RWPE1 (cell line): ENCODE measurements at regions not wholly inside any gene's neighbourhood (a gene's known extent, or its start where the extent isn't known, plus 50 kb on each side); places are given as distances from the start of the nearest gene placed in this dataset.

ENCODE experiments used
- CTCF ChIA-PET: fragments of 350-600 bp; sonication (Branson Sonifier 250); formaldehyde crosslinking; extraction: SDS; loops from one replicate; lab custom pipeline; 2021; lab: Yijun Ruan, JAX
- POLR2A ChIA-PET: fragments of 400-600 bp; formaldehyde crosslinking; extraction: SDS; loops from one replicate; lab custom pipeline; 2020; ENCODE audit warnings: antibody characterized with exemption; ENCODE audit not compliant: low non-redundant PET; lab: Yijun Ruan, JAX
- DNase-seq: peaks from one replicate; pipeline ENCODE4 v3.0.0; 2012; ENCODE audit warnings: low spot score
- H3K27ac ChIP-seq: fragments of 450-650 bp; 2 replicates; pipeline ENCODE4 v1.5.1; 2017
- TF ChIP-seq, protein P1 (sequence below): fragments of 450-650 bp; conservative IDR thresholded peaks from 2 replicates; pipeline ENCODE4 v1.5.1; 2017; ENCODE audit warnings: low read depth, mild to moderate bottlenecking

DNA sequence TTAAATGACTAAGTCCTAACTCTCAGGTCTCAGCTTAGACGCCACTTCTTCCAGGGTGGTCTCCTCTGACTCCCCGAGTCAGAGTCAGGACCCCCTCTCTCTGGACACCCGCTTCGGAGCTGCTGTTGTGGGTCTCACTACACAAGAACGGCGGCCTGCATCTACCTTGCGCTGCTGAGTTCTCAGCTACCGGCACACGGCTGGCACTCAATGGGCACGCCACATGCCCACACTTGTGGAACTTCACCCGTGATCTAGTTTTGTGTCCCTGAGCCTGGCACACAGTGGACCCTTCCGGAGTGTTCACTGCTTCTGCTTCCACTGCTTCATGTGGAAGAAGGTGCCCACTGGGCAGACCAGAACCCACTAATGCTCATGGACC, 58.3 kb upstream of the ID2 start:
- POLR2A ChIA-PET = no interaction called here

DNA sequence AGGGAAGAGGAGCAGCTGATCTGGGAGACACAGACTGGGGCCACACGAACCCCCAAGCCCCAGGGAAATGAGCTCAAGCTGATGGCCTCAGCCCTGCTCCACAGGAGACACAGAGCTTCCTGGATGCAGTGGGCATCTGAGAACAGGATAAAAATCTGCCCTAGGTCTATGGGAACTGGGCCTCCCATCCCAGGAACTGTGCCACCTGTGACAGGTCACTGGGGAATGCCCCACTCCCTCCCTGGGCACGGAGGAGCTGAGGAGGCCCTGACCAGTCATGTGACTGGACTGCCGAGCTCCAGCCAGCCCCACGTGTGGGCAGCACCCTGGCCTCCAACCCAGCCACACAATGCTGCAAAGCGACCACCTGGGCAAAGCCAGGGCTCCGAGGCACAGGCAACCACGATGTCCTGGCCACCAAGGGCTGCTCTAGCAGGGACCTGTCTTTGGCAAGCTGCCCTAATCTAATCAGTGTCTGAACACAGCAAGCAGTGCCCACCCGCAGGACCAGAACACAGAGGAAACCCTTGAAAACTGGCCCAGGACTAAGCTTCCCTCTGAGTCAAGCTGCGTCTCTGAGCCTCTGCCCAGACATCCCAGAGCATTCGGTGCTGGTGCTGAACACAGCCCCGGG, 57.8 kb upstream of the ID2 start:
- POLR2A ChIA-PET = interaction anchor here (0.7 kb wide), 1 partner anchor 1940 kb away, joined by 3 read pairs; no protein-coding TSS in a partner anchor
- no peak overlapping the region for H3K27ac ChIP-seq
- CTCF ChIA-PET = interaction anchor here (0.7 kb wide), 1 partner anchor 19 kb away, joined by 3 read pairs; no protein-coding TSS in a partner anchor
- TF ChIP-seq, protein P1, sequence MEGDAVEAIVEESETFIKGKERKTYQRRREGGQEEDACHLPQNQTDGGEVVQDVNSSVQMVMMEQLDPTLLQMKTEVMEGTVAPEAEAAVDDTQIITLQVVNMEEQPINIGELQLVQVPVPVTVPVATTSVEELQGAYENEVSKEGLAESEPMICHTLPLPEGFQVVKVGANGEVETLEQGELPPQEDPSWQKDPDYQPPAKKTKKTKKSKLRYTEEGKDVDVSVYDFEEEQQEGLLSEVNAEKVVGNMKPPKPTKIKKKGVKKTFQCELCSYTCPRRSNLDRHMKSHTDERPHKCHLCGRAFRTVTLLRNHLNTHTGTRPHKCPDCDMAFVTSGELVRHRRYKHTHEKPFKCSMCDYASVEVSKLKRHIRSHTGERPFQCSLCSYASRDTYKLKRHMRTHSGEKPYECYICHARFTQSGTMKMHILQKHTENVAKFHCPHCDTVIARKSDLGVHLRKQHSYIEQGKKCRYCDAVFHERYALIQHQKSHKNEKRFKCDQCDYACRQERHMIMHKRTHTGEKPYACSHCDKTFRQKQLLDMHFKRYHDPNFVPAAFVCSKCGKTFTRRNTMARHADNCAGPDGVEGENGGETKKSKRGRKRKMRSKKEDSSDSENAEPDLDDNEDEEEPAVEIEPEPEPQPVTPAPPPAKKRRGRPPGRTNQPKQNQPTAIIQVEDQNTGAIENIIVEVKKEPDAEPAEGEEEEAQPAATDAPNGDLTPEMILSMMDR = no peak
- no peak for DNase-seq

More for the DNA sequence above, 58.3 kb upstream of the ID2 start:
- TF ChIP-seq, protein P1 = no peak
- DNase-seq = no peak
- CTCF ChIA-PET = no interaction called here
- no peak overlapping the region for H3K27ac ChIP-seq

DNA sequence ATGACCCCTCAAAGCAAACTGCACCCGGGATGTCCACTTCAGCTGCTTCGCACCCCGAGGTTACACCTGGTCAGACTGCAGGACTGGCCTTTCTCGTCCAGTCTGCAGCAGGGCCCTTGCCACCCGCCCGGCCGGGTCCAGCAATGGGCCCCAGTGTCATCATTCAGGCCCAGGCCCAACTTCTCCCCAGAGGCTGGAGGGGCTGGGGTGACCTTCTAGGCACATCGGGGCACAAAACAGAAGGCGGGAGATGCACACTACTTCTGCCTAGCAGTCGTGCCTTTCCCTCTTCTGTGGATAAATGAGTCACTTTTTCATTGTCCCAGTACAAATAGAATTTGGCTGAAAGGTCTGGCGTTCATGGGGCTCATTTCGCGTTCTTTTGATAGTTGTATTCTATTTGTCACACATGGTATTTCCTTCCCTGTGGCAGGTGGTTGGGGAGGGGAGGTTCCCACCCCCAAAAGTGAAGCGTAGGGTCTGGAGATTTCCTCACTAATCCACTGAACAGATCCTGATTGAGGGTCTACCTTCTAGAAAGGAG, 56.9 kb upstream of the ID2 start:
- TF ChIP-seq, protein P1 = no peak

DNA sequence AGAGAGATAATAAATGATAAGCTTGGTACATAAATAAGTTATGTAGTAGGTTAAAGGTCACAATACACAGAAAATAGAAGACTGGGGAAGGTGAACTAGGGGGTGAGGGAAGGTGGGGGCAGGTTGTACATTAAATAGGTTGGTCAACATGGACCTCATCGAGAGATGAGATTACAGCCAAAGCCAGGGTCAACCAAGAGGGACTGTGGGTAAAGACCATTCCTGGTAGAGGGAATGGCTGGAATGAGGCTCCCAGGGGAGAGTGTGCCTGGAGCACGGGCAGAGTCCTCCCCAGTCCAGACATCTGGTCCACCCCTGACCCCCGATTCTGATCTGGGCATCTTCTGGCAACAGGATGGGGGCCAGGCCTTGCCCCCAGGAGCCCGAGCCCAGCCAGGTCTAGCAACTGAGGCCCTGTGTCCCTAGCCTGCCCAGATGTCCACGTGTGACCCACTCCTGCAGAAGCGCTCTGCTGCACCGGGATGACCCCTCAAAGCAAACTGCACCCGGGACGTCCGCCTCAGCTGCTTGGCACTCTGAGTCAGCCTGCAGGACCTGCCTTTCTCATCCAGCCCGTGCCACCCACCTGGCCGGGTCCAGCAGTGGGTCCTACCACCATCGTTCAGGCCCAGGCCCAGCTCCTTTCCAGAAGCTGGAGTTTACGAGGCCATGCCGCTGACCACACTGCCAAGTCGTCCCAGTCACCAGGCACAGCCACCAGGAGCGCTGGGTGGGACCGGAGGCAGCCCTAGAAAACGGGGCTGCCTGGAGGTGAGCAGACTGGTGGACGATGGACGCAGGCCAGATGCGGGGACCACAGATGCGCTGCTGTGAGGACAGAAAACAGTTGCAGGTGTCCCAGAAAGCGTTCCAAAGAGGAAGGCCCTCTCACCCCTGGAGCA, 56.2 kb upstream of the ID2 start:
- DNase-seq = no peak
- CTCF ChIA-PET = no interaction called here

More for the DNA sequence above, 56.9 kb upstream of the ID2 start:
- ChIA-PET CTCF (interaction anchor here (0.7 kb wide), 1 partner anchor 20 kb away, joined by 3 read pairs; no protein-coding TSS in a partner anchor), POLR2A (interaction anchor here (0.7 kb wide), 1 partner anchor 1941 kb away, joined by 3 read pairs; no protein-coding TSS in a partner anchor)
- H3K27ac ChIP-seq = no peak overlapping the region
- no peak for DNase-seq

DNA sequence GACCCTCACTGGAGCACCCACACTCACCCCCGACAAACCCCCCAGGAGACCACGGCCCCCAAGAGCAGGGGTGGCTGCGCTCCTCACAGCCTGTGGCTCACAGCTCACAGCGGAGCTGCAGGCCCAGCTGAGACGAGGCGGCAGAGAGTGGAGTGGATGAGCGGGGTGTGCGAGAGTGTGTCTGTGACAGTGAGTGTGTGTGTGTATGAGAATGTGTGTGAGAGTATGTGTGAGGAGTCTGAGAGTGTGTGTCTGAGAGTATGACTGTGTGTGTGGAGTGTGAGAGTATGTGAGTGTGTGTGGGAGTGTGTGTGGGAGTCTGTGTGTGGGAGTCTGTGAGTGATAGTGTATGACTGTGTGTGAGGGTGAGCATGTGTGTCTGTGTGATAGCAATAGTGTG, 55.3 kb upstream of the ID2 start:
- ChIA-PET POLR2A (no interaction called here), CTCF (no interaction called here)
- no peak overlapping the region for H3K27ac ChIP-seq
- TF ChIP-seq, protein P1 = no peak
- no peak for DNase-seq

More for the DNA sequence above, 56.2 kb upstream of the ID2 start:
- no peak overlapping the region for H3K27ac ChIP-seq
- POLR2A ChIA-PET = no interaction called here
- TF ChIP-seq, protein P1 = no peak

DNA sequence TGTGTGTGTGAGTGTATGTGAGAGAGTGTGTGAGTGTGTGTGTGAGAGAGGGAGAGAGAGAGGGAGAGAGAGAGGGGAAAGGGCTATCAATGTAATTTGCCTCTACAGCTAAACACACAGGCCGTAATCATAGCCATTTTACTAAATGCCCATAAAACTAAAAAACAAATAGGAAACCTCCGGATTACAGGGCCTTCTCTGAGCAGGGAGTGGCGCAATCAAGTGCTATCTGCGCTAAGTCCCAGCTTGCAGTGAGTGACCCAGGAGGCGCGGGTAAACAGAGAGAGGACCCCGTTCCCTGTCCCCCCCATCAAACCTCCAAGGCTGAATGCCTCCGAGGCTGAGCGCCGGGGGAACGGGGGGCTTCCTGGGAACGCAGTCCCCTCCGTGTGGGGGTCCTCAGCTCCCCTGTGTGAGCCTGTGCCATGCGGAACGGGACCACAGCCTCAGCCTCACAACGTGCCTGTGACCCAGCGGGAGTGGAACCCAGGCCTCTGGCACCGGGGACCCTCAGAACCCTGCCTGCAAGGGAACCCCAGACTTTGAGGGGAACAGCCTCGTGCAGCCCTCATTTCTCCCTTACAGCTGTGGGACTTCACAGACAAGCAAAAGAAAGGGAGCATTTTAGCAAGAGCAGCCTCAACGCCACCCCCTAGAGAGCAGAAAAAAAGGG, 54.7 kb upstream of the ID2 start:
- H3K27ac ChIP-seq = no peak overlapping the region
- CTCF ChIA-PET = no interaction called here
- DNase-seq = no peak
- POLR2A ChIA-PET = no interaction called here
- TF ChIP-seq, protein P1 = no peak
